Neuronal stem cell (in vitro differentiated cells): ENCODE measurements at regions not wholly inside any gene's neighbourhood (a gene's known extent, or its start where the extent isn't known, plus 50 kb on each side); places are given as distances from the start of the nearest gene placed in this dataset.

Source experiments
- DNase-seq: peaks from one replicate; pipeline ENCODE4 v3.0.0-alpha.2; 2013; ENCODE audit warnings: low spot score
- H2AFZ ChIP-seq: one replicate; pipeline ENCODE4 v1.6.1; 2013; ENCODE audit warnings: mild to moderate bottlenecking, low read length, inconsistent platforms
- H2AK5ac ChIP-seq: 2 replicates; pipeline ENCODE4 v1.6.1; 2013; ENCODE audit warnings: low read depth, mild to moderate bottlenecking, inconsistent platforms, low read length, moderate library complexity, mixed read lengths
- H2BK120ac ChIP-seq: 2 replicates; pipeline ENCODE4 v1.6.1; 2013; ENCODE audit warnings: low read depth, mild to moderate bottlenecking, inconsistent platforms, low read length, moderate library complexity, mixed read lengths
- H2BK12ac ChIP-seq: one replicate; pipeline ENCODE4 v1.6.1; 2013; ENCODE audit warnings: low read length, inconsistent platforms
- H2BK15ac ChIP-seq: 2 replicates; pipeline ENCODE4 v1.6.1; 2013; ENCODE audit warnings: mild to moderate bottlenecking, low read length, inconsistent platforms, mixed read lengths
- H2BK5ac ChIP-seq: one replicate; pipeline ENCODE4 v1.6.1; 2013; ENCODE audit warnings: inconsistent platforms, mild to moderate bottlenecking, low read length, moderate library complexity
- H3K14ac ChIP-seq: one replicate; pipeline ENCODE4 v1.6.1; 2013; ENCODE audit warnings: low read length, inconsistent platforms
- H3K18ac ChIP-seq: 2 replicates; pipeline ENCODE4 v1.6.1; 2013; ENCODE audit warnings: low read length, inconsistent platforms
- H3K23ac ChIP-seq: 2 replicates; pipeline ENCODE4 v1.6.1; 2013; ENCODE audit warnings: low read depth, mild to moderate bottlenecking, mixed read lengths, low read length, inconsistent platforms; ENCODE audit not compliant: poor library complexity
- H3K27ac ChIP-seq: replicated peaks from 3 replicates; pipeline ENCODE4 v1.5.1; 2013; ENCODE audit warnings: low read length, inconsistent platforms
- H3K27me3 ChIP-seq, 3 experiments: 2 replicates each; pipeline ENCODE4 v1.6.1; 2013; ENCODE audit warnings: low read length in 3 of 3, mild to moderate bottlenecking in 2 of 3, inconsistent platforms in 1 of 3, low read depth in 1 of 3, mixed read lengths in 1 of 3, moderate library complexity in 1 of 3; ENCODE audit not compliant: control insufficient read depth in 3 of 3, insufficient read depth in 3 of 3
- H3K36me3 ChIP-seq, 2 donors: replicated peaks in 1 of 2; 2 replicates each; pipeline ENCODE4 v1.6.1; 2013; ENCODE audit warnings: low read length in 2 of 2; ENCODE audit not compliant: control insufficient read depth in 2 of 2, insufficient read depth in 2 of 2
- H3K4ac ChIP-seq: 2 replicates; pipeline ENCODE4 v1.6.1; 2013; ENCODE audit warnings: inconsistent platforms, mild to moderate bottlenecking, low read length, moderate library complexity
- H3K4me1 ChIP-seq, 2 donors: 1 replicate in 1 of 2; 2 replicates in 1 of 2; pipeline ENCODE4 v1.6.1; 2013; ENCODE audit warnings: low read length in 2 of 2, low read depth in 1 of 2; ENCODE audit not compliant: control insufficient read depth in 2 of 2, insufficient read depth in 1 of 2
- H3K4me2 ChIP-seq: one replicate; pipeline ENCODE4 v1.6.1; 2013; ENCODE audit warnings: mild to moderate bottlenecking, low read length, inconsistent platforms; ENCODE audit not compliant: insufficient read depth, poor library complexity, severe bottlenecking
- H3K4me3 ChIP-seq, 2 donors: 2 replicates each; pipeline ENCODE4 v1.5.1; 2013; ENCODE audit warnings: low read length in 2 of 2, mild to moderate bottlenecking in 2 of 2, inconsistent platforms in 1 of 2, moderate library complexity in 1 of 2
- H3K79me1 ChIP-seq: one replicate; pipeline ENCODE4 v1.6.1; 2013; ENCODE audit warnings: low read depth, mild to moderate bottlenecking, inconsistent platforms, low read length, moderate library complexity
- H3K9ac ChIP-seq: one replicate; pipeline ENCODE4 v1.6.1; 2013; ENCODE audit warnings: mild to moderate bottlenecking, low read depth, low read length, inconsistent platforms; ENCODE audit not compliant: poor library complexity
- H3K9me3 ChIP-seq, 2 donors: replicated peaks in 1 of 2; 2 replicates each; pipeline versions ENCODE3 to v1.6.1; 2013; ENCODE audit warnings: low read length in 2 of 2, mild to moderate bottlenecking in 2 of 2, inconsistent platforms in 1 of 2, low read depth in 1 of 2, mixed read lengths in 1 of 2, moderate library complexity in 1 of 2; ENCODE audit not compliant: control insufficient read depth in 2 of 2, insufficient read depth in 1 of 2
- H4K8ac ChIP-seq: one replicate; pipeline ENCODE4 v1.6.1; 2013; ENCODE audit warnings: low read depth, mild to moderate bottlenecking, inconsistent platforms, low read length, moderate library complexity
- H4K91ac ChIP-seq: one replicate; pipeline ENCODE4 v1.6.1; 2013; ENCODE audit warnings: low read length, low read depth, mild to moderate bottlenecking, inconsistent platforms; ENCODE audit not compliant: poor library complexity
- WGBS, 2 donors: extraction: QIAGEN DNeasy Blood & Tissue Kit; methylation state at CpG; one replicate each; pipeline ENCODE4 v1.1.7; 2013; ENCODE audit warnings: missing lambda C conversion rate in 2 of 2, mixed read lengths in 1 of 2; ENCODE audit not compliant: insufficient read length in 2 of 2, insufficient replicate concordance in 1 of 2; ENCODE audit errors: extremely low coverage in 2 of 2; 5-methylcytosine and 5-hydroxymethylcytosine counted together

DNA sequence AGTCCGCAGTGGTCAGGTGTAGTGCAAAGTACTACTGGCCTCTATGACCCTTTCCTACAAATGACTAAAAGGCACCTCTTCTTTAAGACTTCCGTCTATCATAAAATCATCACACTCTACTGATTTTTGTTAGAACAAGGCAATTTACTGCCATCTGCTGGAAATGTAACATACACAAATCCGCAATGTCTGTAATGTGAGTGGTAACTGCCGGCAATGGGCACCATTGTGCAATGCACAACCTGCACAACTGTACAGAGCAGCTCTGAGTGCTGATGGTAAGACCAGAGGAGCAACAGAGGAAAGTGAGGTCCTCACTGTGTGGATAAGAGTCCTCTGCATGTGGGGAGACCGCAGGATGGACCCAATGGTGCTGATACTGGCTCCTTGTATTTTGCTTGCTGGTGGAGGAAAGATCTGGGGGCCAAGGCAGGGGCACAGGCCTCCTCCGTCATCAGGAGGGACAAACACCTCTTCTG, 103.7 kb downstream of the ATPSCKMT start:
- no peak overlapping the region for H2AFZ ChIP-seq
- no peak overlapping the region for H3K14ac ChIP-seq
- peaks cover 0 to 2% of the 10 kb centered on the region in 2 donors for H3K9me3 ChIP-seq
- H3K36me3 ChIP-seq: no peaks in the 10 kb centered on the region
- no peak overlapping the region for H3K23ac ChIP-seq
- H2BK15ac ChIP-seq: no peak overlapping the region
- no peak overlapping the region for H2BK5ac ChIP-seq
- no peaks in the 10 kb centered on the region for H3K27me3 ChIP-seq
- no peak overlapping the region for H3K4ac ChIP-seq
- H3K79me1 ChIP-seq: no peaks in the 10 kb centered on the region
- peak overlapping the region in 1 of 2 donors; percentile 53 for H3K4me3 ChIP-seq
- no CpG with 5 or more reads among the region's 6 CpGs for WGBS, 2 donors
- no peak overlapping the region for H3K9ac ChIP-seq
- H3K4me1 ChIP-seq: no peaks in the 10 kb centered on the region
- H2BK120ac ChIP-seq: no peak overlapping the region
- no peak overlapping the region for H2BK12ac ChIP-seq
- no peak for DNase-seq
- peak overlapping the region; percentile 23 for H2AK5ac ChIP-seq
- H3K18ac ChIP-seq: no peak overlapping the region
- no peak overlapping the region for H4K8ac ChIP-seq
- H3K27ac ChIP-seq: no peak overlapping the region
- no peak overlapping the region for H4K91ac ChIP-seq
- no peak overlapping the region for H3K4me2 ChIP-seq

DNA sequence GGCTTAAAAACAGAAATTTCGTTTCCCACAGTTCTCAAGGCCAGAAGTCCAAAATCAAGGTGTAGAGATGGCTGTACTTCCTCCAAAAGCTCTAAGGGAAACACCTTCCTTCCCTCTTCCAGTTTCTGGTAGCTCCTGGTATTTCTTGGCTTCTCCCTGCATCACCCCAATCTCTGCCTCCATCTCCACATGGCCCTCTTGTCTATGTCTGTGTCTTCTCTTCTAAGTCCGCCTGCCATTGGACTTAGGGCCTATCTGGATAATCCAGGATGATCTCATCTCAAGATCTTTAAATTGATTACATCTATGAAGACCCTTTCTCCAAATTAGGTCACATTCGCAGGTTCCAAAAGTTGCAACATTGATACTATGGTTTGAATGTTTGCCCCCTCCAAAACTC, 105.6 kb downstream of the ATPSCKMT start:
- Histone ChIP-seq H2BK120ac (no peak overlapping the region), H3K36me3 (no peaks in the 10 kb centered on the region), H3K4me3 (no peak overlapping the region), H3K14ac (no peak overlapping the region), H3K27me3 (no peaks in the 10 kb centered on the region), H4K8ac (no peak overlapping the region), H3K18ac (no peak overlapping the region), H3K4me1 (peaks cover 2 to 8% of the 10 kb centered on the region in 2 donors), H3K79me1 (no peaks in the 10 kb centered on the region), H4K91ac (no peak overlapping the region), H3K4me2 (no peak overlapping the region), H2BK12ac (no peak overlapping the region), H3K23ac (no peak overlapping the region), H2AFZ (no peak overlapping the region), H3K4ac (no peak overlapping the region), H2BK15ac (no peak overlapping the region), H2AK5ac (no peak overlapping the region), H3K9me3 (peaks cover 0 to 2% of the 10 kb centered on the region in 2 donors), H3K9ac (no peak overlapping the region), H3K27ac (no peak overlapping the region), H2BK5ac (no peak overlapping the region)
- DNase-seq: no peak
- no CpG with 5 or more reads among the region's 3 CpGs for WGBS, 2 donors

DNA sequence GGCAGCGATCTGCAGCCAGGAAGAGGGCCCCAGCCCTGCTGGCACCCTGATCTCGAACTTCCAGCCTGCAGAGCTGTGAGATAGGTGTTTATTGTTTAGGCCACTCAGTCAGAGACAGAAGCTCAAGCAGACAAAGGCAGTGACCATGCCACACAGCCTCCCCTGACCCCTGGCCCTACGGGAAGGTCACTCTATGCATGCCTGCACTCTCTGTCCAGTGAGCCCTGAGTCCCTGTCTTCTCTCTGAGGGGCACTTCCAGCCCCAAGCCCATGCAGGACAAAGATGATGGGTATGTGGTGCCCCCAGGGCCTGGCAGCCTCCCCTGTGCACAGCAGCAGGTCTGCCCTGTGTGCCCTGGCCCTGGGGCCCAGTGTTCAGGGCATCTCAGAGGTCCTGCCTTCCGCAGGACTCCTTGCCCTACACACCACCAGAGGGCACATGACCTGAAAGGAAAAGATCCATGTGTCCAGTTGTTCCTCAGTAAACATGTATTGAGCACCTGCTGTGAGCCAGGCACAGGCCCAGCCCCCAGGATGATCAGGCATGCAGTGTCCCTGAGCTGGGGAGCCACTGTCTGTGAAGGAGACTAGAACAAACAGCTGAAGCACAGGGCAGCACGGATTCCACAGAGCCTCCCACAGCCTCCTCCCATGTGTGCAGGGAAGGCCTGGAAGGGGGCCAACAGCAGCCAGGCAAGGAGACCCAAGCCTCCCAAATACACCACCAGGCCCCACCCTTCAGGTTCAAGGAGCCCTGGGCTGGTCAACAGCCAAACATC, 109.3 kb downstream of the ATPSCKMT start:
- Histone ChIP-seq H3K9me3 (no peaks in the 10 kb centered on the region), H3K36me3 (no peaks in the 10 kb centered on the region), H3K23ac (peak overlapping the region; percentile 81), H3K4me1 (peaks cover 2 to 9% of the 10 kb centered on the region in 2 donors), H3K4ac (peak overlapping the region; percentile 89), H3K14ac (peak overlapping the region; percentile 96), H3K4me3 (no peak overlapping the region), H2BK5ac (no peak overlapping the region), H4K91ac (no peak overlapping the region), H2BK12ac (peak overlapping the region; percentile 46), H2AFZ (peak overlapping the region; percentile 36), H3K4me2 (no peak overlapping the region), H2AK5ac (peak overlapping the region; percentile 53), H2BK120ac (peak overlapping the region; percentile 83), H3K79me1 (no peaks in the 10 kb centered on the region), H2BK15ac (peak overlapping the region; percentile 91), H3K27me3 (no peaks in the 10 kb centered on the region), H4K8ac (peak overlapping the region; percentile 82), H3K27ac (no peak overlapping the region), H3K9ac (peak overlapping the region; percentile 57), H3K18ac (peak overlapping the region; percentile 90)
- no CpG with 5 or more reads among the region's 5 CpGs for WGBS, 2 donors
- DNase-seq: no peak

DNA sequence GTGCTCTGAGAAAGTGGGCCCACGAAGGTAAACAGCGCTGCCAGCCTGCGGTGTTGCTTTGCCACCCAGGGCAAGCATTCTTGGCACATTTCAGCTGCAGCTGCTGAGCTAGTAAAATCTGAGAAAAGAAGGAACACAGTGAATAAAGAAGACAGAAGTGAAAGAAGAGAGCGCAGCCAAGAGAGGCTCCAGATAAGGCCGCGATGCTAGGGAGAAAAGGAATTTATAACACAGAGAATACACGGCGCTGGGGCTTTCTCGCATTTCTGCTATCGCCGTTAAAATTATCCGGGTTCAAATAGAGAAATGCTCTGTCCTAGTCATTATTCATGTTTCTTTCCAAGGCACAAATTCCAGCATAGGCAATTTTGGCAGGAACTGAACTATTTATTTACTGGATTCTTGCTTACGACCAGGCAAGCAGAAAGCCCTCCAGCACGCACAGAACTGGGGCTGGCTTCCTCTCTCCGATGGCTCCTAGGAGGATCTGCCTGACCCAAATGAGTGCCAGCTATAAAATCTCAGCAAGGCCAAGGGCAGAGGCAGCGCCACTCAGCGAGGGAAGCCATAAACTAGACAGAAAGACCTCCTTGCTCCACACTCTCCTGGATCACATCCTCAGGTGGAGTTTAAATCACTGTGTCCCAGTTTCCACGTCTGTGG, 111.2 kb downstream of the ATPSCKMT start:
- Histone ChIP-seq H3K79me1 (no peaks in the 10 kb centered on the region), H3K4me3 (no peak overlapping the region), H2BK120ac (no peak overlapping the region), H2BK12ac (no peak overlapping the region), H3K9me3 (no peaks in the 10 kb centered on the region), H2AK5ac (no peak overlapping the region), H3K27ac (no peak overlapping the region), H3K14ac (no peak overlapping the region), H4K91ac (no peak overlapping the region), H2BK15ac (no peak overlapping the region), H3K23ac (no peak overlapping the region), H3K36me3 (no peaks in the 10 kb centered on the region), H3K4me2 (no peak overlapping the region), H3K27me3 (no peaks in the 10 kb centered on the region), H2AFZ (no peak overlapping the region), H3K4me1 (peaks cover 2 to 9% of the 10 kb centered on the region in 2 donors), H3K9ac (no peak overlapping the region), H3K18ac (no peak overlapping the region), H4K8ac (no peak overlapping the region), H2BK5ac (no peak overlapping the region), H3K4ac (no peak overlapping the region)
- WGBS, 2 donors: no CpG with 5 or more reads among the region's 18 CpGs
- no peak for DNase-seq
